OCI-LY3 (cell line): ENCODE measurements at regions not wholly inside any gene's neighbourhood (a gene's known extent, or its start where the extent isn't known, plus 50 kb on each side); places are given as distances from the start of the nearest gene placed in this dataset.

ENCODE experiments used
- H2AFZ ChIP-seq: fragments of 200-600, 300-600 bp; shearing (Covaris generic); 2 replicates; pipeline ENCODE4 v1.6.0; 2014; ENCODE audit warnings: antibody characterized with exemption, low read depth, low read length
- H3K27ac ChIP-seq: fragments of 200-600, 300-600 bp; sonication (generic); 2 replicates; pipeline ENCODE4 v1.5.1; 2014; ENCODE audit warnings: mild to moderate bottlenecking, low read length, moderate library complexity, mixed read lengths
- H3K27me3 ChIP-seq: fragments of 200-600, 300-600 bp; sonication (generic); 2 replicates; pipeline ENCODE4 v1.6.1; 2014; ENCODE audit warnings: low read depth, low read length, mixed read lengths
- H3K36me3 ChIP-seq: fragments of 200-600, 300-600 bp; sonication (generic); replicated peaks from 2 replicates; pipeline ENCODE3; 2014; ENCODE audit warnings: low read depth, low read length, mixed read lengths
- H3K4me1 ChIP-seq: fragments of 300-600, 200-600 bp; sonication (generic); 2 replicates; pipeline ENCODE4 v1.6.1; 2014; ENCODE audit warnings: low read length, mixed read lengths
- H3K4me2 ChIP-seq: fragments of 200-600, 300-600 bp; sonication (generic); 2 replicates; pipeline ENCODE4 v1.6.1; 2014; ENCODE audit warnings: low read length, mixed read lengths
- H3K4me3 ChIP-seq: fragments of 300-600, 200-600 bp; sonication (generic); 2 replicates; pipeline ENCODE4 v1.5.1; 2014; ENCODE audit warnings: antibody characterized with exemption, mild to moderate bottlenecking, low read length, moderate library complexity
- H3K79me2 ChIP-seq: fragments of 300-600, 200-600 bp; shearing (Covaris generic); 2 replicates; pipeline ENCODE4 v1.6.1; 2014; ENCODE audit warnings: mild to moderate bottlenecking, low read length, mixed read lengths
- H3K9ac ChIP-seq: fragments of 300-600, 200-600 bp; shearing (Covaris generic); 2 replicates; pipeline ENCODE4 v1.6.0; 2014; ENCODE audit warnings: mild to moderate bottlenecking, low read length, moderate library complexity
- H3K9me3 ChIP-seq: fragments of 200-600, 300-600 bp; shearing (Covaris generic); 2 replicates; pipeline ENCODE4 v1.6.1; 2014; ENCODE audit warnings: low read length, mixed read lengths; ENCODE audit not compliant: insufficient read depth
- H4K20me1 ChIP-seq: fragments of 200-600, 300-600 bp; sonication (generic); 2 replicates; pipeline ENCODE4 v1.6.1; 2016; ENCODE audit warnings: low read length, mixed read lengths; ENCODE audit not compliant: insufficient read depth
- CTCF ChIP-seq: fragments of 200-600, 300-600 bp; sonication (generic); IDR thresholded peaks from 2 replicates; pipeline ENCODE4 v1.5.1; 2014; ENCODE audit warnings: antibody characterized with exemption, low read length, low read depth
- EZH2phosphoT487 ChIP-seq: fragments of 200-600 bp; shearing (Covaris generic); IDR thresholded peaks from 2 replicates; pipeline ENCODE4 v1.6.1; 2018; ENCODE audit warnings: antibody characterized with exemption, mixed run types, low read depth

GRCh38 chr14:76974365-76974764 is 54.1 kb downstream of the IRF2BPL start:
- Histone ChIP-seq H3K4me1 (peaks cover 15% of the 10 kb centered on the region), H3K27ac (no peak overlapping the region)

GRCh38 chr14:76971549-76971948 is 57.0 kb downstream of the IRF2BPL start:
- H4K20me1 ChIP-seq: no peaks in the 10 kb centered on the region
- no peak overlapping the region for H3K9ac ChIP-seq
- peaks cover 5% of the 10 kb centered on the region for H3K27me3 ChIP-seq
- no peak overlapping the region for H3K27ac ChIP-seq
- H3K36me3 ChIP-seq: no peaks in the 10 kb centered on the region
- no peak overlapping the region for H3K4me3 ChIP-seq
- no peak overlapping the region for H2AFZ ChIP-seq
- no peaks in the 10 kb centered on the region for H3K79me2 ChIP-seq
- H3K4me1 ChIP-seq: no peaks in the 10 kb centered on the region
- TF ChIP-seq EZH2phosphoT487: no peak
- no peak for TF ChIP-seq CTCF
- H3K4me2 ChIP-seq: no peak overlapping the region
- H3K9me3 ChIP-seq: no peaks in the 10 kb centered on the region

More at GRCh38 chr14:76974365-76974764, 54.1 kb downstream of the IRF2BPL start:
- H3K4me2 ChIP-seq: no peak overlapping the region
- no peaks in the 10 kb centered on the region for H3K36me3 ChIP-seq
- H2AFZ ChIP-seq: no peak overlapping the region
- no peaks in the 10 kb centered on the region for H4K20me1 ChIP-seq
- H3K79me2 ChIP-seq: no peaks in the 10 kb centered on the region
- TF ChIP-seq CTCF: no peak
- no peak for TF ChIP-seq EZH2phosphoT487
- no peak overlapping the region for H3K4me3 ChIP-seq
- H3K9ac ChIP-seq: no peak overlapping the region
- H3K9me3 ChIP-seq: no peaks in the 10 kb centered on the region
- H3K27me3 ChIP-seq: no peaks in the 10 kb centered on the region

- H4K20me1 ChIP-seq: no peaks in the 10 kb centered on the region
- H3K4me3 ChIP-seq: no peak overlapping the region
- H3K4me1 ChIP-seq: peaks cover 4% of the 10 kb centered on the region; the same call in 1 of the 2 replicates
- peaks cover 15% of the 10 kb centered on the region for H3K27me3 ChIP-seq
- H3K9ac ChIP-seq: no peak overlapping the region
- no peak overlapping the region for H3K4me2 ChIP-seq
- H3K79me2 ChIP-seq: no peaks in the 10 kb centered on the region
- TF ChIP-seq EZH2phosphoT487 (no peak), CTCF (no peak)
- H3K36me3 ChIP-seq: no peaks in the 10 kb centered on the region
- no peak overlapping the region for H2AFZ ChIP-seq
- H3K27ac ChIP-seq: no peak overlapping the region
- H3K9me3 ChIP-seq: no peaks in the 10 kb centered on the region
These were observed 59.9 kb downstream of the IRF2BPL start for GRCh38 chr14:76968621-76969063.

GRCh38 chr14:76967788-76968187 is 60.7 kb downstream of the IRF2BPL start:
- Histone ChIP-seq H3K27ac (no peak overlapping the region), H3K4me3 (no peak overlapping the region), H4K20me1 (no peaks in the 10 kb centered on the region), H3K36me3 (no peaks in the 10 kb centered on the region), H3K9me3 (no peaks in the 10 kb centered on the region), H3K9ac (no peak overlapping the region), H3K4me1 (peaks cover 11% of the 10 kb centered on the region), H2AFZ (no peak overlapping the region), H3K27me3 (peaks cover 15% of the 10 kb centered on the region), H3K79me2 (no peaks in the 10 kb centered on the region), H3K4me2 (no peak overlapping the region)
- no peak for TF ChIP-seq EZH2phosphoT487
- no peak for TF ChIP-seq CTCF
